ENCODE measurements at regions not wholly inside any gene's neighbourhood (a gene's known extent, or its start where the extent isn't known, plus 50 kb on each side); places are given as distances from the start of the nearest gene placed in this dataset.

- intact Hi-C loops (cut with DNase I; ENCODE audit: low total_unique reads), result no loop called here
- in situ Hi-C loops (cut with MboI; ENCODE audit: low sequenced_read_pairs in 4 of 4), result no loop called here
- TF ChIP-seq POLR2A (IDR thresholded peaks at IDR 0.05) (no peak), CTCF (IDR thresholded peaks at IDR 0.05 in 4 of 5, conservative IDR thresholded peaks at IDR 0.05 in 1 of 5) (no peak)
- no peaks in the 10 kb centered on the region for H3K36me3 ChIP-seq
- H3K27me3 ChIP-seq, result peaks cover 0 to 2% (median 0%) of the 10 kb centered on the region in 3 donors
- no peak overlapping the region for H3K4me3 ChIP-seq
- DNase-seq, result no peak
- no peak for ATAC-seq
- H3K27ac ChIP-seq, result no peak overlapping the region
- H3K9me3 ChIP-seq, result no peaks in the 10 kb centered on the region
- no peaks in the 10 kb centered on the region for H3K4me1 ChIP-seq
Observed at GRCh38 chr22:26985931-26986782, 328.8 kb downstream of the MIAT start.

GRCh38 chr22:26986884-26987283 lies 329.5 kb downstream of the MIAT start:
- intact Hi-C loops (cut with DNase I; ENCODE audit: low total_unique reads), result no loop called here
- no peak for DNase-seq
- no peak for TF ChIP-seq POLR2A (IDR thresholded peaks at IDR 0.05)
- H3K9me3 ChIP-seq, result no peaks in the 10 kb centered on the region
- no peak overlapping the region for H3K27ac ChIP-seq
- H3K27me3 ChIP-seq, result peaks cover 0 to 2% (median 0%) of the 10 kb centered on the region in 3 donors
- no peak overlapping the region for H3K4me3 ChIP-seq
- H3K4me1 ChIP-seq, result no peaks in the 10 kb centered on the region
- no peak for ATAC-seq
- H3K36me3 ChIP-seq, result no peaks in the 10 kb centered on the region
- in situ Hi-C loops (cut with MboI; ENCODE audit: low sequenced_read_pairs in 4 of 4), result no loop called here

- DNase-seq, result no peak
- Histone ChIP-seq H3K9me3 (no peaks in the 10 kb centered on the region), H3K27ac (no peak overlapping the region), H3K27me3 (no peaks in the 10 kb centered on the region), H3K4me3 (no peak overlapping the region), H3K36me3 (no peaks in the 10 kb centered on the region), H3K4me1 (no peaks in the 10 kb centered on the region)
- ATAC-seq, result no peak
- intact Hi-C loops (cut with DNase I; ENCODE audit: low total_unique reads) (no loop called here), in situ Hi-C loops (cut with MboI; ENCODE audit: low sequenced_read_pairs in 4 of 4) (no loop called here)
- TF ChIP-seq POLR2A (IDR thresholded peaks at IDR 0.05) (no peak), CTCF (IDR thresholded peaks at IDR 0.05 in 4 of 5, conservative IDR thresholded peaks at IDR 0.05 in 1 of 5) (no peak)
Observed at GRCh38 chr22:26990503-26991189, 333.3 kb downstream of the MIAT start.

- H3K9me3 ChIP-seq, result no peaks in the 10 kb centered on the region
- no peak for ATAC-seq
- H3K36me3 ChIP-seq, result no peaks in the 10 kb centered on the region
- in situ Hi-C loops (cut with MboI; ENCODE audit: low sequenced_read_pairs in 4 of 4) (no loop called here), intact Hi-C loops (cut with DNase I; ENCODE audit: low total_unique reads) (no loop called here)
- H3K27me3 ChIP-seq, result no peaks in the 10 kb centered on the region
- no peak overlapping the region for H3K4me3 ChIP-seq
- no peak for DNase-seq
- H3K4me1 ChIP-seq, result no peaks in the 10 kb centered on the region
- H3K27ac ChIP-seq, result no peak overlapping the region
- TF ChIP-seq POLR2A (IDR thresholded peaks at IDR 0.05), result no peak
- TF ChIP-seq CTCF (IDR thresholded peaks at IDR 0.05 in 4 of 5, conservative IDR thresholded peaks at IDR 0.05 in 1 of 5), result no peak
Observed at GRCh38 chr22:26992556-26992955, 335.2 kb downstream of the MIAT start.

GRCh38 chr22:26993886-26994285 lies 336.5 kb downstream of the MIAT start:
- no peaks in the 10 kb centered on the region for H3K36me3 ChIP-seq
- H3K27me3 ChIP-seq, result no peaks in the 10 kb centered on the region
- ATAC-seq, result no peak
- no peaks in the 10 kb centered on the region for H3K9me3 ChIP-seq
- no peak overlapping the region for H3K4me3 ChIP-seq
- in situ Hi-C loops (cut with MboI; ENCODE audit: low sequenced_read_pairs in 4 of 4), result no loop called here
- no peaks in the 10 kb centered on the region for H3K4me1 ChIP-seq
- TF ChIP-seq POLR2A (IDR thresholded peaks at IDR 0.05), result no peak
- no peak for TF ChIP-seq CTCF (IDR thresholded peaks at IDR 0.05 in 4 of 5, conservative IDR thresholded peaks at IDR 0.05 in 1 of 5)
- DNase-seq, result no peak
- H3K27ac ChIP-seq, result no peak overlapping the region
- intact Hi-C loops (cut with DNase I; ENCODE audit: low total_unique reads), result no loop called here

All from gastrocnemius medialis (tissue), 4 donors.